HFFc6 (cell line): ENCODE measurements at regions not wholly inside any gene's neighbourhood (a gene's known extent, or its start where the extent isn't known, plus 50 kb on each side); places are given as distances from the start of the nearest gene placed in this dataset.

ENCODE experiments used
- DNase-seq: peaks from one replicate; pipeline ENCODE4 v3.0.0-alpha.2; 2018
- H3K27ac Mint-ChIP-seq: 2 replicates; pipeline ENCODE4 v1.8.0; 2020; ENCODE audit warnings: mild to moderate bottlenecking, mixed read lengths
- H3K27me3 Mint-ChIP-seq: 2 replicates; pipeline ENCODE4 v1.8.0; 2021; ENCODE audit warnings: mild to moderate bottlenecking, moderate library complexity, mixed read lengths; ENCODE audit not compliant: insufficient read depth
- H3K36me3 Mint-ChIP-seq: 2 replicates; pipeline ENCODE4 v1.8.0; 2021; ENCODE audit warnings: low read depth, mixed read lengths
- H3K4me1 Mint-ChIP-seq: 2 replicates; pipeline ENCODE4 v1.8.0; 2020; ENCODE audit warnings: low read depth, mixed read lengths
- H3K4me3 Mint-ChIP-seq: 2 replicates; pipeline ENCODE4 v1.8.0; 2020; ENCODE audit warnings: mild to moderate bottlenecking, moderate library complexity, mixed read lengths
- H3K9me3 Mint-ChIP-seq: 2 replicates; pipeline ENCODE4 v1.8.0; 2020; ENCODE audit warnings: mild to moderate bottlenecking, mixed read lengths
- TF ChIP-seq, protein P1 (sequence below): fragments of 200-600 bp; sonication (generic); IDR thresholded peaks from 2 replicates; pipeline ENCODE4 v1.5.0; 2021; ENCODE audit warnings: antibody characterized with exemption, mild to moderate bottlenecking

DNA sequence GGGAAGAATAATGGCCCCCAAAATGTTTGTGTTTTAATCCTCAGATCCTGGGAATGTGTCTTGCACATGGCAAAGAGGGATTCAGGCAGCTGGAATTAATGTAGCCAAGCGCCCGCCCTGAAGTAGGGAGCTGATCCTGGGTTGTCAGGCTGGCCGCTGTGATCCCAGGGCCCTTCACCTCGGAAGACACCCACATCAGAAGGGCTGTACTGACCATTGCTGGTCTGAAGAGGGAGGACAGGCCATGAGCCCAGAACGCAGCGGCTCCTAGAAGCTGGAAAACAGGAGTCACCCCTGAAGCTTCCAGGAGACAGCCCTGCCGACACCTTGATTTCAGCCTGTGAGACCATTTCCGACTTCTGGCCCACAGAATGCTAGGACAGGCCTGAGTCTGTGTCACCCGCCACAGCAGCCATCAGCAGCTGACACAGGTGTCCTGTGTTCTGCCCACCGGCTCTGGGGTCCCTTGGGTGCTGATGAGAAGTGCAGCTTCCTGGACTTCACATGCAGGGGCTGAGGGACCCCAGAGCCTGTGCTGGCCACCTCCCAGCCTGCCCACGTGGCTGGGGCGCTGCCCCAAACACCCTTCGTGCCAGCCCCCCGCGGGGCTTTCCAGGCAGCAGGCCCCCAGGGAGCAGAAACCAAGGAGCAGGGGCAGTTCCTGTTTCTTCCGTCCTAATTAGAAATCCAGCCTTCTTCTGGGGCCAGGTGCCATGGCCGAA is 86.3 kb downstream of the ERMARD start:
- DNase-seq, result no peak
- H3K4me3 Mint-ChIP-seq, result no peak overlapping the region
- peaks cover 14% of the 10 kb centered on the region for H3K27me3 Mint-ChIP-seq
- H3K9me3 Mint-ChIP-seq, result no peaks in the 10 kb centered on the region
- H3K36me3 Mint-ChIP-seq, result no peaks in the 10 kb centered on the region
- H3K4me1 Mint-ChIP-seq, result 0 out of 2 replicates have a peak, but pooled peaks cover 6% of the 10 kb centered on the region
- TF ChIP-seq, protein P1, sequence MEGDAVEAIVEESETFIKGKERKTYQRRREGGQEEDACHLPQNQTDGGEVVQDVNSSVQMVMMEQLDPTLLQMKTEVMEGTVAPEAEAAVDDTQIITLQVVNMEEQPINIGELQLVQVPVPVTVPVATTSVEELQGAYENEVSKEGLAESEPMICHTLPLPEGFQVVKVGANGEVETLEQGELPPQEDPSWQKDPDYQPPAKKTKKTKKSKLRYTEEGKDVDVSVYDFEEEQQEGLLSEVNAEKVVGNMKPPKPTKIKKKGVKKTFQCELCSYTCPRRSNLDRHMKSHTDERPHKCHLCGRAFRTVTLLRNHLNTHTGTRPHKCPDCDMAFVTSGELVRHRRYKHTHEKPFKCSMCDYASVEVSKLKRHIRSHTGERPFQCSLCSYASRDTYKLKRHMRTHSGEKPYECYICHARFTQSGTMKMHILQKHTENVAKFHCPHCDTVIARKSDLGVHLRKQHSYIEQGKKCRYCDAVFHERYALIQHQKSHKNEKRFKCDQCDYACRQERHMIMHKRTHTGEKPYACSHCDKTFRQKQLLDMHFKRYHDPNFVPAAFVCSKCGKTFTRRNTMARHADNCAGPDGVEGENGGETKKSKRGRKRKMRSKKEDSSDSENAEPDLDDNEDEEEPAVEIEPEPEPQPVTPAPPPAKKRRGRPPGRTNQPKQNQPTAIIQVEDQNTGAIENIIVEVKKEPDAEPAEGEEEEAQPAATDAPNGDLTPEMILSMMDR, result no peak
- H3K27ac Mint-ChIP-seq, result no peak overlapping the region

DNA sequence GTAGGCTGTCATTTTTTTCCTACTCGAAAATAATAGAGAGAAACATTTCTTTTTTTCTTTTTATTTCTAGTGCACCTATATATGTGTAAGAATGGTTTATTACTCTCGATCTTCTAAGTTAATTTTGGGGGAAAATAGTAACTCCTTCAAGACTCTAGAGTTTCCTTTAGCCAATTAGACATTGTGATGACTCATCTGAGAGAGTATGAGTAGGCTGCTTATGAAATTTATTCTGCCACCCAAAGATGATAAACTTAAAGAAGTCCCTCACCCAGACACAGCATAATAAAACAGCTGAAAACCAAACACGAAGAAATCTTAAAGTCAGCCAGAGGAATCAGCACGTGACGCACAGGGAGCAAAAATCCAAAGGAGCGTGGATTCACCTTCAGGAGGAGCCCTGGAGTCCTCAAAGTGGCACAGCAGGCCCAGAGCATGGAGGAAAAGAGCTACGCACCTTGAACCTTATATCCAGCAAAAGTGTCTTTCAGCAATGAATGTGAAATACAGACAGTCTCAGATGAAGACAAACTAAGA is 81.9 kb downstream of the ERMARD start:
- H3K27me3 Mint-ChIP-seq, result peaks cover 11% of the 10 kb centered on the region; the same call in 1 of the 2 replicates
- no peaks in the 10 kb centered on the region for H3K9me3 Mint-ChIP-seq
- no peak for DNase-seq

DNA sequence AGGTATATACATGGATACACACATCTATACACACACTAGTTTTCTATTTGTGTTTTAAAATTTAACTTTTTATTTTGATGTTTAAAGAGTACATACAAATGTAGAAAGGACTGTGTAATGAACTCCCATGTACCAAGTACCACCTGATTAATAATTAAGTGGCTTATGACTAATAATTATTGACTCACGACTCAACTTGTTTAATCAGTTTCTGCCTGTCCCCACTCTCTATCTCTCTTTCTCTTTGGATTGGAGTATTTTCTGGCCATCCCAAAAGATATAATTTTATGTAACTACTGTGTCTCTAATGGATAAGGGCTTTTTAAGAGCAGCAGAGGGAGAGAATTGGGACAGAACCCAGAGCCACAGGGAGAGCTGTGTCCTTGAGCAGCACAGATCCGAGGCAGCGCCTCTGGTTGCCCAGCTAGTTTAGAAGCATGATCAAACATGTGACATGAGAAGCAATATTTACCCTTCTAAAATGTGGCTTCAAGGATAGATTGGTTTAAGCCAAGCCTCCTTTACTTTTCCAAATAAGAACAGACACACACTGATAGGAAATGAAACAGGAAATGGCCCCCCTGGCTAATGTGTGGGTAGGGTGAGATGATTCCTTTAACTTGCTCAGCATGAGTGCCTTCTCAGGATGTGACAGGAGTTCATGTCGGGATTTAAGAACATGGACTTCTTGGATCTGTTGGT is 81.0 kb downstream of the ERMARD start:
- DNase-seq, result no peak
- Mint-ChIP-seq H3K36me3 (no peaks in the 10 kb centered on the region), H3K27me3 (peaks cover 11% of the 10 kb centered on the region), H3K4me1 (peaks cover 12% of the 10 kb centered on the region), H3K27ac (no peak overlapping the region), H3K4me3 (no peak overlapping the region), H3K9me3 (no peaks in the 10 kb centered on the region)
- TF ChIP-seq, protein P1, result no peak

More for the DNA sequence above, 81.9 kb downstream of the ERMARD start:
- TF ChIP-seq, protein P1, result no peak
- Mint-ChIP-seq H3K4me1 (peaks cover 12% of the 10 kb centered on the region), H3K27ac (no peak overlapping the region), H3K4me3 (no peak overlapping the region), H3K36me3 (no peaks in the 10 kb centered on the region)

DNA sequence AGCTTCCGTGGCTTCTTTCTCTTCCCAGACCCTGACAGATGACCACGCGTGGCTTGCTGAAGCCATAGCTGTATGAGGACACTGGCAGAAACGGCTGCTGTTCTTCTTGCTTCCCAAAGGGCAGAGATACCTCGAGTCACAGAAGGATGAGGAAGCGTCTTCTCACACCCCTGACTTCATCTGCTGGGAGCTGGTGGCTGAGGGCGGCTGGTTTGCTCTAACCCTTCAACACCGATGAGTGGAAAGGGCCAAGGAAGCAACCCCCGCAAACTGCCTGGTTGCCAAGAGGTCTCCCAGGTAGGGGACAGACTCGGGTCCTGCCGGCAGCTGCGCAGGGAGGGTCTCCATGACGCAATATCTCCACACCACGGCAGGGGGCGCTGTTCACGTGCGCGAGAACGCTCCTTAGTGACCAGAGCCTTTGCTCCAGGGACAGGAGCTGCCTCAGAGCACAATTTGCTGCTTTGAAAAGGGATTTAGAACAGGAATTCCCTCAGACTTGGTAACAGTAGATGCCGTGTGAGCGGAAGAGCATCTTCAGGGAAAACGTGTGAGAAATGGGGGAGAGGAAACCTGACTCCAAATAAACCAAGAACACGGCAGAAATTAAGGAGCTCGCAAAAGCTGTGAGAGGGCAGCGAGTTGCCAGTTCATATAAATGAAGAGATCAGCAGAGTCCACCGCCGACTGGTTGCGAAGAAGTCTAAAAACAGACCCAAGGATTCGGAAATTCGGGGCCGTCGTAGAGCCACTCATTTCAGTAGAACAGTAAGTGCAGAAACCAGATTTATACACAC is 80.2 kb downstream of the ERMARD start:
- Mint-ChIP-seq H3K4me1 (peaks cover 12% of the 10 kb centered on the region), H3K27me3 (peaks cover 11% of the 10 kb centered on the region), H3K4me3 (no peak overlapping the region; the same call in 1 of the 2 replicates), H3K9me3 (no peaks in the 10 kb centered on the region), H3K36me3 (no peaks in the 10 kb centered on the region), H3K27ac (no peak overlapping the region)
- TF ChIP-seq, protein P1, result peak; percentile 95
- no peak for DNase-seq
